ENCODE measurements at regions not wholly inside any gene's neighbourhood (a gene's known extent, or its start where the extent isn't known, plus 50 kb on each side); places are given as distances from the start of the nearest gene placed in this dataset.

DNA sequence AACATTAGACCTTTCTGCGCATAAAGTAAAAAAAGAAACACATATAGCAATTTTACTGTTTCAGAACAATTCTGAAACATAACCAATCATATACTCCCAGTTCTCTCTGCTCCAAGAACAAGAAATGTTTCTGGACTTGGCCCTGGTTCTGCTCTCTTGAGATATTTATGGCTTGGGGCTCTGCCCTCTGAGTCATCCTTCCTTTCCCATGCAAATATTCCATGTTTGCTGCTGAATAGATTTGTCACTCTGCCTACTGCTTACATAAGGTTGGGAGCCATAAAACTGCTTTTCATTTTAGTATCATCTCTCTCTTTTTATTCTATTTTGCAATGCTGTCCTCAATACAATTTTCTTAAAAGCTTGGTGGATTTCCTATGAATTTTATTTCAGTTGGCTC is 499.6 kb upstream of the ACVR2A start:
- no peaks in the 10 kb centered on the region for H3K9me2 ChIP-seq (ENCODE audit: insufficient read depth)
- no peak for TF ChIP-seq POLR2AphosphoS5 (IDR thresholded peaks at IDR 0.05; ENCODE audit: low read depth, low read length)
- TF ChIP-seq ZNF274 (IDR thresholded peaks at IDR 0.05; ENCODE audit: low read depth, low read length) = no peak
- no peak for ATAC-seq
- ChIA-PET RAD21 (ENCODE audit: low non-redundant PET in 1 of 2, low total read pairs in 2 of 2, uncharacterized antibody in 2 of 2, unreplicated experiment in 2 of 2) (no interaction called here), POLR2A (no interaction called here), CTCF (no interaction called here)
- no peaks in the 10 kb centered on the region for H3K36me3 ChIP-seq (ENCODE audit: control insufficient read depth in 1 of 2, insufficient read depth in 2 of 2, low read length in 2 of 2)
- intact Hi-C loops (cut with micrococcal nuclease) = no loop called here
- no peaks in the 10 kb centered on the region; a peak in 1 of 4 replicates for H3K9me3 ChIP-seq (ENCODE audit: control insufficient read depth in 1 of 2, insufficient read depth in 1 of 2, low read depth in 1 of 2, low read length in 2 of 2)
- H3K4me1 ChIP-seq (ENCODE audit: control insufficient read depth in 1 of 2, insufficient read depth in 2 of 2, low read length in 2 of 2) = no peaks in the 10 kb centered on the region
- no peak overlapping the region for H3K9ac ChIP-seq (ENCODE audit: low read length)
- no TSS peak for BruUV-seq (replicated peaks)
- no peak overlapping the region for H3K4me2 ChIP-seq (ENCODE audit: low read length)
- no peak overlapping the region for H2AFZ ChIP-seq (ENCODE audit: low read depth, low read length, poor library complexity, severe bottlenecking)
- no peak overlapping the region for H3K4me3 ChIP-seq (replicated peaks in 1 of 2; ENCODE audit: low read depth in 1 of 2, low read length in 2 of 2)
- H4K20me1 ChIP-seq (ENCODE audit: insufficient read depth) = no peaks in the 10 kb centered on the region
- no peaks in the 10 kb centered on the region for H3K79me2 ChIP-seq (ENCODE audit: insufficient read depth, low read length)
- no peaks in the 10 kb centered on the region for H3K27me3 ChIP-seq (ENCODE audit: insufficient read depth, low read length)
- no peak overlapping the region for H3K27ac ChIP-seq (ENCODE audit: low read depth, low read length)
- DNase-seq (ENCODE audit: low read depth, low spot score) = no peak

DNA sequence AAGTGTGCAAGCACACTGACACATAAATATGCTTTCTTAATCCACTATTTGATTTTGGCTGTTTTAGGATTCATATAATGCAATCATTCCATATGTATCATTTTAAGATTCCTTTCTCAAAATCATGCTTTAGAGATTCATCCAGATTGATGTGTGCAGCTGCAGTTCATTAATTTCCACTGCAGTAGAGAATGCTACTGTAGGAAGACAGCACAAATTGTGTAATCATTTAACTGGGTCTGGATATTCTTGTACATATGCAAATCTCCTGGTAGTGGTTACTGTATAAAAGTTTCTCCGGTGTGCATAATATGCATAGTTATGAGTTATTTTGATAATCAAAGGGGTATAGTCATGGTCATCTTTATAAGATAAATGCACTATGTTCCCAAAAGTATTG is 502.5 kb upstream of the ACVR2A start:
- ATAC-seq (no peak), DNase-seq (ENCODE audit: low read depth, low spot score) (no peak)
- BruUV-seq (replicated peaks) = no TSS peak
- no peaks in the 10 kb centered on the region for H3K9me2 ChIP-seq (ENCODE audit: insufficient read depth)
- ChIA-PET POLR2A (no interaction called here), CTCF (no interaction called here), RAD21 (ENCODE audit: low non-redundant PET in 1 of 2, low total read pairs in 2 of 2, uncharacterized antibody in 2 of 2, unreplicated experiment in 2 of 2) (no interaction called here)
- no peaks in the 10 kb centered on the region for H3K79me2 ChIP-seq (ENCODE audit: insufficient read depth, low read length)
- no peak overlapping the region for H3K9ac ChIP-seq (ENCODE audit: low read length)
- H3K4me1 ChIP-seq (ENCODE audit: control insufficient read depth in 1 of 2, insufficient read depth in 2 of 2, low read length in 2 of 2) = no peaks in the 10 kb centered on the region
- no peak overlapping the region for H3K27ac ChIP-seq (ENCODE audit: low read depth, low read length)
- H3K9me3 ChIP-seq (ENCODE audit: control insufficient read depth in 1 of 2, insufficient read depth in 1 of 2, low read depth in 1 of 2, low read length in 2 of 2) = no peaks in the 10 kb centered on the region; a peak in 1 of 4 replicates
- no peaks in the 10 kb centered on the region for H3K27me3 ChIP-seq (ENCODE audit: insufficient read depth, low read length)
- no peak overlapping the region for H2AFZ ChIP-seq (ENCODE audit: low read depth, low read length, poor library complexity, severe bottlenecking)
- no peak overlapping the region for H3K4me2 ChIP-seq (ENCODE audit: low read length)
- no peaks in the 10 kb centered on the region for H4K20me1 ChIP-seq (ENCODE audit: insufficient read depth)
- intact Hi-C loops (cut with micrococcal nuclease) = no loop called here
- H3K4me3 ChIP-seq (replicated peaks in 1 of 2; ENCODE audit: low read depth in 1 of 2, low read length in 2 of 2) = no peak overlapping the region
- no peaks in the 10 kb centered on the region for H3K36me3 ChIP-seq (ENCODE audit: control insufficient read depth in 1 of 2, insufficient read depth in 2 of 2, low read length in 2 of 2)
- TF ChIP-seq ELF1 (IDR thresholded peaks at IDR 0.05; ENCODE audit: borderline replicate concordance, low read depth) (no peak), REST (IDR thresholded peaks at IDR 0.05; ENCODE audit: low read depth) (no peak), SP1 (IDR thresholded peaks at IDR 0.05; ENCODE audit: low read depth) (no peak), JUND (IDR thresholded peaks at IDR 0.05) (no peak), YY1 (IDR thresholded peaks at IDR 0.05; ENCODE audit: extremely low read depth, insufficient replicate concordance, low read depth, low read length) (no peak), ZNF274 (IDR thresholded peaks at IDR 0.05; ENCODE audit: low read depth, low read length) (no peak), CEBPB (IDR thresholded peaks at IDR 0.05; ENCODE audit: low read depth) (no peak), EZH2 (IDR thresholded peaks at IDR 0.05) (no peak), FOSL1 (IDR thresholded peaks at IDR 0.05; ENCODE audit: low read depth) (no peak), POLR2AphosphoS5 (IDR thresholded peaks at IDR 0.05; ENCODE audit: low read depth, low read length) (no peak), CTCF (IDR thresholded peaks at IDR 0.05 in 2 of 3, conservative IDR thresholded peaks at IDR 0.05 in 1 of 3; ENCODE audit: borderline replicate concordance in 1 of 3, insufficient read depth in 1 of 3, low read depth in 2 of 3, low read length in 2 of 3) (no peak), ZFX (IDR thresholded peaks at IDR 0.05) (no peak)
- TF ChIP-seq, protein P1, sequence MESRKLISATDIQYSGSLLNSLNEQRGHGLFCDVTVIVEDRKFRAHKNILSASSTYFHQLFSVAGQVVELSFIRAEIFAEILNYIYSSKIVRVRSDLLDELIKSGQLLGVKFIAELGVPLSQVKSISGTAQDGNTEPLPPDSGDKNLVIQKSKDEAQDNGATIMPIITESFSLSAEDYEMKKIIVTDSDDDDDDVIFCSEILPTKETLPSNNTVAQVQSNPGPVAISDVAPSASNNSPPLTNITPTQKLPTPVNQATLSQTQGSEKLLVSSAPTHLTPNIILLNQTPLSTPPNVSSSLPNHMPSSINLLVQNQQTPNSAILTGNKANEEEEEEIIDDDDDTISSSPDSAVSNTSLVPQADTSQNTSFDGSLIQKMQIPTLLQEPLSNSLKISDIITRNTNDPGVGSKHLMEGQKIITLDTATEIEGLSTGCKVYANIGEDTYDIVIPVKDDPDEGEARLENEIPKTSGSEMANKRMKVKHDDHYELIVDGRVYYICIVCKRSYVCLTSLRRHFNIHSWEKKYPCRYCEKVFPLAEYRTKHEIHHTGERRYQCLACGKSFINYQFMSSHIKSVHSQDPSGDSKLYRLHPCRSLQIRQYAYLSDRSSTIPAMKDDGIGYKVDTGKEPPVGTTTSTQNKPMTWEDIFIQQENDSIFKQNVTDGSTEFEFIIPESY (IDR thresholded peaks at IDR 0.05; ENCODE audit: extremely low read depth, insufficient replicate concordance, low read length) = no peak
